ENCODE measurements at regions not wholly inside any gene's neighbourhood (a gene's known extent, or its start where the extent isn't known, plus 50 kb on each side); places are given as distances from the start of the nearest gene placed in this dataset.

DNA sequence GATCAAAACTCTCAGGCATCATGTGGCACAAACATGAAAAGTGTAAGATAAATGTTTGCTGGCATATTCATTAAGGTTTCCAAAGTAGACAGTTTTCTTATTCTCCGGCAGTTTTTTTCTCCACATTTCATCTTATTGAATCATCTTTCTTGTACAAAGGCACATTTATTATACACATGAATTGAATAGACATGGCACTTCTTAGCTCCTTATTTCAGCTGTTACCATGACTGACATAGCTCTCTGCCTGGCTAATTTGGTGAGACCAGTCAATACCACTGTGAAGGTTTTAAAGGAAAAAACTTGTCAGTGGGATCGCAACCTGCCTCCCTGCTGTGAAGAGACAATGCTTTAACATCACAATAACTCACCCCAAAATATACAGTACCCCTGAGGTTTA is 285.0 kb upstream of the PCDH20 start (continued):
- TF ChIP-seq, protein P1, sequence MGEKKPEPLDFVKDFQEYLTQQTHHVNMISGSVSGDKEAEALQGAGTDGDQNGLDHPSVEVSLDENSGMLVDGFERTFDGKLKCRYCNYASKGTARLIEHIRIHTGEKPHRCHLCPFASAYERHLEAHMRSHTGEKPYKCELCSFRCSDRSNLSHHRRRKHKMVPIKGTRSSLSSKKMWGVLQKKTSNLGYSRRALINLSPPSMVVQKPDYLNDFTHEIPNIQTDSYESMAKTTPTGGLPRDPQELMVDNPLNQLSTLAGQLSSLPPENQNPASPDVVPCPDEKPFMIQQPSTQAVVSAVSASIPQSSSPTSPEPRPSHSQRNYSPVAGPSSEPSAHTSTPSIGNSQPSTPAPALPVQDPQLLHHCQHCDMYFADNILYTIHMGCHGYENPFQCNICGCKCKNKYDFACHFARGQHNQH (CRISPR knock-in tag; IDR thresholded peaks at IDR 0.05): no peak
- no peak for TF ChIP-seq ZNF891 (CRISPR knock-in tag; IDR thresholded peaks at IDR 0.05)
- no peak for TF ChIP-seq CBX5 (CRISPR knock-in tag; IDR thresholded peaks at IDR 0.05; ENCODE audit: borderline replicate concordance)
- no peak for TF ChIP-seq ZNF20 (CRISPR knock-in tag; IDR thresholded peaks at IDR 0.05)
- TF ChIP-seq RCOR2 (CRISPR knock-in tag; IDR thresholded peaks at IDR 0.05): no peak
- TF ChIP-seq ZNF850 (CRISPR knock-in tag; conservative IDR thresholded peaks at IDR 0.05): no peak
- TF ChIP-seq FLYWCH1 (CRISPR knock-in tag; IDR thresholded peaks at IDR 0.05): no peak
- TF ChIP-seq FOXO1 (CRISPR knock-in tag; IDR thresholded peaks at IDR 0.05): no peak
- TF ChIP-seq STAT5B (CRISPR knock-in tag; IDR thresholded peaks at IDR 0.05): no peak

DNA sequence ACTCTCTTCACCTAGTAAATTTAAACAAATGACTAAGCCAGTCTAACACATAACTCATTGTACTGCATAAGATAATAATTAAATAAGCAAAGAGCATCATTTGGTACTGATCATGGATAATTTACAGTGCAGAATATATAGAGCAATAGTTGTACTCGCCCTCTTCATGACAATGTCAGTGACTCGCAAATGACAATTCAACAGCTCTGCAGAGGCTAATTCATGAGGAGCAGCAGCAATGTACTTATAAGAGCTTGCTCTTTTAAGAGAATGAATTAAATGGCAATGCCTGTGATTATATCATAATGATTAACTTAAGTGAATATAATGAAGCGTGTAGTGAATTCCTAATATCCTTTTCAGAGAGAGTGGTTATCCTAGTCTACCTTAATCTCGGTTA is 284.5 kb upstream of the PCDH20 start:
- ATAC-seq (no peak), FAIRE-seq (no peak), DNase-seq (ENCODE audit: low spot score) (no peak)
- intact Hi-C loops (cut with micrococcal nuclease; ENCODE audit: unreplicated experiment): no loop called here
- Histone ChIP-seq H3K36me3 (replicated peaks in 1 of 2; ENCODE audit: control insufficient read depth in 1 of 2, insufficient read depth in 2 of 2, low read length in 2 of 2) (no peaks in the 10 kb centered on the region), H2AFZ (ENCODE audit: low read length) (no peak overlapping the region), H4K20me1 (ENCODE audit: insufficient read depth, low read length) (no peaks in the 10 kb centered on the region), H3K9ac (ENCODE audit: insufficient read depth, low read depth, low read length) (no peak overlapping the region), H3K4me1 (ENCODE audit: insufficient read depth, low read length) (no peaks in the 10 kb centered on the region), H3K9me3 (ENCODE audit: low read length) (peaks cover 30% of the 10 kb centered on the region), H3K4me2 (ENCODE audit: low read depth, low read length) (no peak overlapping the region), H3K27me3 (ENCODE audit: control insufficient read depth in 1 of 2, insufficient read depth in 2 of 2, low read length in 2 of 2) (no peaks in the 10 kb centered on the region; a peak in 1 of 5 replicates), H3K79me2 (ENCODE audit: insufficient read depth, low read length) (no peaks in the 10 kb centered on the region), H3K4me3 (replicated peaks in 1 of 3; ENCODE audit: insufficient read depth in 1 of 3, low read depth in 2 of 3, low read length in 3 of 3) (no peak overlapping the region), H3K27ac (ENCODE audit: extremely low read length, insufficient read depth, low read length) (no peak overlapping the region)
- ChIA-PET POLR2A (no interaction called here), CTCF (ENCODE audit: low intra/inter-chr PET ratio, low total read pairs) (no interaction called here)
- in situ Hi-C loops (cut with HindIII; ENCODE audit: extremely low pct_ligation_motif_present, low pct_unique_long_range_greater_than_20kb): no loop called here
- WGBS (ENCODE audit: low lambda C conversion rate): 33% methylated on average over 4 of the region's 4 CpGs
- BruUV-seq (replicated peaks): no TSS peak
- TF ChIP-seq PREB (CRISPR knock-in tag; IDR thresholded peaks at IDR 0.05) (no peak), CENPBD1 (CRISPR knock-in tag; IDR thresholded peaks at IDR 0.05; ENCODE audit: borderline replicate concordance, low read depth) (no peak), ZNF253 (CRISPR knock-in tag; IDR thresholded peaks at IDR 0.05; ENCODE audit: borderline replicate concordance) (no peak), ZNF510 (CRISPR knock-in tag; IDR thresholded peaks at IDR 0.05; ENCODE audit: low read depth) (no peak), IKZF1 (IDR thresholded peaks at IDR 0.05) (no peak), STAT5B (CRISPR knock-in tag; IDR thresholded peaks at IDR 0.05) (no peak), DMAP1 (CRISPR knock-in tag; IDR thresholded peaks at IDR 0.05) (no peak), KDM4B (CRISPR knock-in tag; IDR thresholded peaks at IDR 0.05) (no peak), REST (IDR thresholded peaks at IDR 0.05; ENCODE audit: borderline replicate concordance in 1 of 2, low read depth in 1 of 2, low read length in 2 of 2) (no peak), SMARCC2 (IDR thresholded peaks at IDR 0.05) (no peak), NFRKB (IDR thresholded peaks at IDR 0.05) (no peak), CBX5 (CRISPR knock-in tag; IDR thresholded peaks at IDR 0.05; ENCODE audit: borderline replicate concordance) (no peak), HMGA1 (CRISPR knock-in tag; conservative IDR thresholded peaks at IDR 0.05) (no peak), TP53 (CRISPR knock-in tag; conservative IDR thresholded peaks at IDR 0.05) (no peak), FOSL1 (CRISPR knock-in tag; IDR thresholded peaks at IDR 0.05; ENCODE audit: borderline replicate concordance) (no peak)
